ENCODE measurements at regions not wholly inside any gene's neighbourhood (a gene's known extent, or its start where the extent isn't known, plus 50 kb on each side); places are given as distances from the start of the nearest gene placed in this dataset.
"Not testable (repeated sequence)": the region's sequence is repeated elsewhere in the genome, so short reads cannot be mapped to it uniquely, and the experiment has no call there.

DNA sequence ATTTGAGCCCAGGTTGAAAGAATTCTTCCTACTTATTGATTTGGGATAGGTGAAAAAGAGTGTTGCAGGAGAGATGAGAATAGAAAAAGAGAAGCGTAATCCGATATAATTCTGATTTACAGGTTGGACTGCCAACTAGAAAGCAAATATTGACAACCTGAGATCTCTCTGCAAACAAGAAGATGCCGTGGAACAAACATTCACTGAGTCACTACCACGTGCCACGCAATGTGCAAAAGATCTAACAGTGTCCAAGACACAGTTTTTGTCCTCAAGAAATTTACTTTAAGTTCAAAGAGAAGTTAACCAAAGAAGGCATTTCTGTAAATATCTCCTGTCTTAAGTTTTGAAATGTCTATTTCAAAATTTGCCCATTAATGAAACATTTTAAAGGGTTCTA, 578.0 kb upstream of the ARID1B start:
- no peak for DNase-seq (ENCODE audit: low read depth in 2 of 3, low spot score in 1 of 3)

DNA sequence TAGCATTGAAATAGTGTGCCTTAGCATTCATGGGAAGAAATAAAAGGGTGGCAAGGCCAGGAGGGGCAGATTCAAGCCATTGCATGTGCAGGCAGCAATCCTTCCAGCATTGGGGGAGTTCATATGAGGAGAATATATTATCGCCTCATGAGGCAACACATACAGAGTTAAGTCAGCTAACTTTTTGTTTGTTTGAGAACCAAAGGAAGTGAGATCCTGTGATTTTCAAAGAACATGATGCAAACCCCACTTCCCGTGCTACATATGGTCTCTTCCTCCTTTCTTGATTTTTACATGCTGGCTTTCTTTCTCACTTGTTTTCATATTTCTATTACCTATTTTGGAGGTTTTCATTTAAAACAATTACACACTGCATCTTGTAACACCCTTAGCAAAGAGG, 579.7 kb upstream of the ARID1B start:
- DNase-seq (ENCODE audit: low read depth in 2 of 3, low spot score in 1 of 3): no peak

DNA sequence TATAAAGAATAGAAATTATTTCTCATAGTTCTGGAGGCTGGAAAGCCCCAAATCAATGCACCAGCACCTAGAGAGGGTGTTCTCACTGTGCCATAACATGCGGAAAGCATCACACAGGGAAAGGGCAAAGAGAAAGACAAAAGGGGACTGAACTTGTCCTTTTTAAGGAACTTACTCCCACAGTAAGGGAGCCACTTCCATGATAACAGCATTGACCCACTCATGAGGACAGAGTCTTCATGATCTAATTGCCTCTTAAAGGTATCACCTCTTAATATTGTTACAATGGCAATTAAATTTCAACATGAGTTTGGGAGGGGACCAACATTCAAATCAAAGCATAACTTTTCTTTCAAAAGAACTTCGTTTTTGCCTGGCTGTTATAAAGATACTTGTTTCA, 582.2 kb upstream of the ARID1B start:
- no peak for DNase-seq (ENCODE audit: low read depth in 2 of 3, low spot score in 1 of 3)

DNA sequence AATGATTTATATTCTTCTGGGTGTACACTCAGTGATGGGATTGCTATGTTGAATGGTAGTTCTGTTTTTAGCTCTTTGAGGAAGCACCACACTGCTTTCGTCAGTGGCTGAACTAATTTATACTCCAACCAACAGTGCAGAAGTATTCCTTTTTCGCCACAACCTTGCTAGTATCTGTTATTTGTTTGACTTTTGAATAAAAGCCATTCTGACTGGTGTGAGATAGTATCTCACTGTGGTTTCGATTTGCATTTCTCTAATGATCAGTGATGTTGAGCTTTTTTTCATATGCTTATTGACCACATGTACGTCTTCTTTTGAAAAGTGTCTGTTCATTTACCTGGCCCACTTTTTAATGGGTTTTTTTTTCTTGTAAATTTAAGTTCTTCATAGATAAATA, 583.8 kb upstream of the ARID1B start:
- no peak for DNase-seq (ENCODE audit: low read depth in 2 of 3, low spot score in 1 of 3)

DNA sequence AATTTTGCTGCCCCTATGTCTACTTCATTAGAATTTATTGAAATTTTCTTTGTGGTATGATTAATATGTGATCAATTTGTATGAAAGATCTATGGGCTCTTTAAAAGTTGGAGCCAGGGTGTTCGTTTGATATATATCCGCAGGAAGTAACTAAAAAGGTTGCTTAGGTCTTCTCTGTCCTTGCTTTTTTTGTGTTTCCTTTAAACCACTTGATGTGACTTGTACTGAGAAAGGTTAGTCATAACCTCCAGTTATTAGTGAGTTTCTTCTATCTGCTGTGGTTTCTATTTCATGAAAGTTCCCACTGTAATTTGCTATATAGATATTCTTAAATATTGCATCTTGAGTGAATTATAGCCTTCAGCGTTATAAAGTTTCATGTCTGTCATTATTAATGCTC, 585.3 kb upstream of the ARID1B start:
- DNase-seq (ENCODE audit: low read depth in 2 of 3, low spot score in 1 of 3): no peak

DNA sequence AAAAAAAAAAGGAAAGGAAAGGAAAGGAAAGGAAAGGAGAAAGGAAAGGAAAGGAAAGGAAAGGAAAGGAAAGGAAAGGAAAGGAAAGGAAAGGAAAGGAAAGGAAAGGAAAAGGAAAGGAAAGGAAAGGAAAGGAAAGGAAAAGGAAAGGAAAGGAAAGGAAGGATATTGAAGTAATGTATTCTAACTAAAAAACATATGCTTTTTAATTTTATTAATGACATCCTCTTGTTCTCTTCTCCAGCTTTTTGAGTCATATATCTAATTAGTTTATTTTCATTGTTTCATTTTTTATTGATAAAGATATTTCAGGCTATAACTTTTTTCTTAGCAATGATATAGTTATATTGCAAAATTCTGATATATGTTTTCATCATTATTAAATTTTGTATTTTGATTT, 585.8 kb upstream of the ARID1B start:
- not testable (repeated sequence) for DNase-seq (ENCODE audit: low read depth in 2 of 3, low spot score in 1 of 3)

DNA sequence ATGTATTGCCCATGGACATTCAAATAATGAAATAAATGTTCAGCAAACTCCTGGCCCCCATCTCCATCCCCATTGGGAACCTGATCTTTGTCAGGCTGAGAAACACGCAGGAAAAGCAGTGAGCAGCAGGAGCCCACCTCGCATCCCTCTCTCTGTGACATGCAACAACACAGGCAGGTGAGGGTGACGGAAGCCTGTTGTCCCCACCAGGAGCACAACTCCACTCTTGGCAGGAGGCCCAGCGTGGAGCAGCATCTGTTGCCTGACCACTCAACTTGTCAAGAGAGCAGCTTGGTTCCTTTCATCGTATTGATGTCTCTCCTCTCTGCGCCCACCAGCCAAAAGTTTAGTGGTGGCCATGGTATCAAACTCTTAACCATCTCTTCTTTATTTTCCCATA, 586.9 kb upstream of the ARID1B start:
- no peak for DNase-seq (ENCODE audit: low read depth in 2 of 3, low spot score in 1 of 3)

DNA sequence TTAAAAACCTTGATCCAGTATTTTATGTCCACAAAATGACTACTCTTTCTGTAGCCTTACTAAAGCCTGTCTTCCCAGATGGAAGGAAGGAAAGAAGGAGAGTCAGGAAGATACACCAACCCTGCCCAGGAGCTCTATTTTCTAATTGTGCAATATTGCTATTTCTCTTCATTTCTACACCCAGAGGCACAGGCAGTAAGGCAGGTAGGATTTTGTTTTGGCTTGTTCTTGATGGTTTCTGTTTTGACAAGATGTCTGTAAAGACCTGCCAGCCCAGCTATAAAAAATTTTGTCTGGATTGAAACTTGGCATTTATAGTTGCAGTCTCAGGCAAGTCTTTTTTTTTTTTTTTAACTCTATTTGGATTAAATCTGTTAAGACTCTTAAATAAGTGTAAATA, 587.5 kb upstream of the ARID1B start:
- DNase-seq (ENCODE audit: low read depth in 2 of 3, low spot score in 1 of 3): no peak

DNA sequence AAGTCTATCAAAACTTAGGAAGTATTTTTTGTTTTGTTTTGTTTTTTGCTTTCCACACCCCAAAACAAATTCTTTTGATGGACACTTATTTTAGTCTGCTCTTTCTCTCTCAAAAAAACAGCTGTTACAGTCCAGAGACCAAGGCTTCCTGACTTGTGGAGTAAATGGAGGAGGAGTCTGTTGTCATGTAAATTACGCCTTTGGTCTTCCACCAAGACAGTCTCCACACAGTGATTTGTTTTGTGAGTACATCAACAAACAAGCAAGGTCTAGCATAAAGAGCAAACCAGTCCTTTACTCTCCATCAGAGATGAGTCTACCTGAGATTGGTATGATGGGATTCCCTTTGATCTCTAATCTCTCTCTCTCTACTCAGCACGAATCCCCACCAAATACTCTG, 588.0 kb upstream of the ARID1B start:
- DNase-seq (ENCODE audit: low read depth in 2 of 3, low spot score in 1 of 3): no peak

DNA sequence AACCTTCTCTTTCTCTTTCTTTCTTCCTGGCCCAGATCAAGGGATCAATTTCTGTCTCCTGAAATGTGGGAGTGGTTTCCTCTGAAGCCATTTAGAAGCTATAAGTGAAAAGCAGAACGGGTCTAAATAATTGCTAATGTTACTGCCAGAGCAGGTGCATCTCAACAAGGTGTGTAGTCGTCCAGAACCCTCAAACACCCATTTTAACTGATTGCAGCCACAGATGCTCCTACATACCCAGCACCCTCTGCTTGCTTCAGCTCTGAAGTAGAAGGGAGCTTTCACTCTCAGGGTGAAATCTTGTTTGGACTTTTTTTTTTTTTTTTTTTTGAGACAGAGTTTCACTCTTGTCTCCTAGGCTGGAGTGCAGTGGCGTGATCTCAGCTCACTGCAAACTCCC, 592.1 kb upstream of the ARID1B start:
- no peak for DNase-seq (ENCODE audit: low read depth in 2 of 3, low spot score in 1 of 3)

DNA sequence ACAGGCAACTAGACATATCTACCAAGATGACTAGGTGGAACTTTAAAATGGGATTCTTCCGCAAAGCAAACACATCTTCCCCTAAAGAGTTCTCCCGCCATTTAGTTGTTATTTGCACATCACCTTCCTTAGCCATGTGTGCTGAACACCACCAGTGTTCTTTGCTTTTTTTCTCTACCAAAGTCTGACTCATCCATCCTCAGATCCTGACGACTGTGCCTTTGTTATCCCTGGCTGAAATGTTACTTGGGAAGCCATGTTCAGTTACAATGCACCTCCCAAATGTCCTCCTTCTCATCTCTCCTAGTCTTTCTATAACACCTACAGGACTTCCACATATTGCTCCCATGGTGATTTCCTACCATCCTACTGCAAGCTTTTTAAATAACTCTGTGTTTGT, 593.5 kb upstream of the ARID1B start:
- DNase-seq (ENCODE audit: low read depth in 2 of 3, low spot score in 1 of 3): no peak

DNA sequence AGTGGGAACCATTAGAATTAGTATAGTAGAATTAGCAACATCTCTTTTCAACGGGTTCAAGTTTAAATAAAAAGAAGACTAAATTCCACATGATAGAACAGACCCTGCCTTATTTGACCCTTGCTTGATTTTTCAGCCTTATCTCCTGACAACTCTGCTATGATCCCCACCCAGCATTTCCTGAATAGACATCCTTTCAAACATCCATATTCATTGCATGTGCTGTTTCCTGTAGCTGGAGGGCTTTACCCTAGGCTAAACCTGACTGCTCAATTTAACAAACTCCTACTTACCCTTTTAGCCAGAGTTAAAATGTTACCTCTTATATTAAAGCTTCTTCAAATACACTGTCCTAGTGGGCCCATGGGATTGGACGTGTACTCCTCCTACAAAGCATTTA, 594.8 kb upstream of the ARID1B start:
- DNase-seq (ENCODE audit: low read depth in 2 of 3, low spot score in 1 of 3): no peak

DNA sequence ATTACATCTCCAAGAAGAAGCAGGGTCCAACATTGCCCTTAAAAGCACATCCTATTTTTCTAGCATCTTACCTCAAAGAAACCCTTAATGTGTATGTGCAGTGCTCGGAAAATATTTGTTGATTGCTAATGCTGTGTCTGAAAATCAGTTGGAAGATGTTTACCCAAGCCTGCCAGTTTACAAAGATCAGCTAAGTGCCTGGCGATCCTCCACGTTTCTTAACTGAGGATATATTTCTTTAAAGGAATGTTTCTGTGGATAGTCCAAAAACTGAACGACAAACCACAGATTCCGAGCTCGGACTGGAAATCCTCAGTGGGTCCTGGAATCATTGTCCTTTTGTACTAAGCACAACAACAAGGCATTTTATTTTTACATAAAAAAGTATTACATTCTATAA, 595.7 kb upstream of the ARID1B start:
- no peak for DNase-seq (ENCODE audit: low read depth in 2 of 3, low spot score in 1 of 3)

DNA sequence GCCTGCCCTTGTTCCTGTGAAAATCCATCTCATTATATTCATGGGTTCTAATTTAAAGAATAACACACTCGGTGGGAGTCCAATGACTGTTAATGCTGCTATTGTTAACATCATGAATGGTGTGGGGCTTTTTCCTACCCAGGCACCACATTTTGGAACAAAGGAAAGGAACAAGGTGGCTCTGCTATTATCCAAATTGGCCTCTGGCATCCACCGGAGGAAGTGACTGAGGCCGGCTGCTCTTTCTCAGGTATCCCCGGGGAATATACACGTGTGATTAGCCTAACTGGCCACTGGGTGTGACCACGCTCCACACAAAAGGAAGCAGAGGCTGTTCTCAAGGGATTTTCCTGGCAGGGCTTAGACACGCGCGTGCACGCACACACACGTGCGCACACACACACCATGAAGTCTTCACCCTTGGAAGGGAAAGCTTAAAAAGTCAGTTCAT, 601.2 kb upstream of the ARID1B start:
- no peak for DNase-seq (ENCODE audit: low read depth in 2 of 3, low spot score in 1 of 3)

DNA sequence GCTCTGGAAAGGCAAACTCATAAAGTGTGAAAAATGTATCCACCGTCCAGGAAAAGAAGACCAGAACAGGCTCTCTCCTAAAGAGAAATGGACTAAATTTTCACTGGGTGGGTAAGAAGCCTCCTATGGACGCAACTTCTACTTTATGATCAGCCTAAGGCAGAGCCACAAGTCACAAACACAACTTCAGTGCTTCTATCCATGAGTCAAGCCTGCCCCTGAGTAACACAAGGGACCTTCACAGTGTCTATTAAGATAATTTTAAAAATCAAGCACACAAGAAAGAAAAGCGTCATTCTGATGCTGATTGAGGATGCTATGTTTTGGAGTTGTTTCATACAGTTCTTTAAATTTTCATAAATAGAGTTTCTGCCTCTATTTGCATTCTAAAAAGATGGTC, 601.7 kb upstream of the ARID1B start:
- DNase-seq (ENCODE audit: low read depth in 2 of 3, low spot score in 1 of 3): no peak

DNA sequence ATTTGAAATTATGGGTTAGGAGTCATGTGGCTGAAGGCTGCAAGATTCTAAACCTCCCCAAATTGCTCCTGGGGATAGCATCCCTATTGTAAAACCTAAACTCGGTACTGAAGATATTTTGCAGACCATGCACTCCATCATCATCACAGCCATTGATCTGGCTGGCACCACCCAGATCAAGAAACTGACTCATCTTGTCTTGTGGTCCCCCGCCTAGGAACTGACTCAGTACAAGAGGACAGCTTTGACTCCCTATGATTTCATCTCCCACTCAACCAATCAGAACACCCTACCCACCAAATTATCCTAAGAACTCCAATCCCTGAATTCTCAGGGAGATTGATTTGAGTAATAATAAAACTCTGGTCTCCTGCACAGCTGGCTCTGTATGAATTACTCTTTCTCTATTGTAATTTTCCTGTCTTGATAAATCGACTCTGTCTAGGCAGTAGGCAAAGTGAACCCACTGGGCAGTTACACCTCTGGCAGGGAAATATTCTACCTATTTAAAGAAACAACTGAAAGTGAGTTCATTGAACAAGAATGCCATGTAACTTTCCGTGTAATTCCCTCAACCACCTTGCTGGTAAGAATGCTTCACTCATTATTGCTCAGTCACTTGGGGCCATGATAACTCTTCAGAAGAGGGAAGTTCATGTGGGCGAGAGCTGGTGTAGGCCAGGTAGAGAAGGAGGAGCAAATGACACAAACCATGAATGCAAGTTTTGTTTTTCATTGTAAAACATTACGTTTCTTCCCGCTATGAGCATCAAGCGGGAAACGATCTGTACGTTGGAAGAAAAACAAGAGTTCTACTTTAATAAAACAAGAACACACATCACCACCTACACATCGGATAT, 602.9 kb upstream of the ARID1B start:
- peak; percentile 14 to 39 (median 35) for DNase-seq (ENCODE audit: low read depth in 2 of 3, low spot score in 1 of 3)

DNA sequence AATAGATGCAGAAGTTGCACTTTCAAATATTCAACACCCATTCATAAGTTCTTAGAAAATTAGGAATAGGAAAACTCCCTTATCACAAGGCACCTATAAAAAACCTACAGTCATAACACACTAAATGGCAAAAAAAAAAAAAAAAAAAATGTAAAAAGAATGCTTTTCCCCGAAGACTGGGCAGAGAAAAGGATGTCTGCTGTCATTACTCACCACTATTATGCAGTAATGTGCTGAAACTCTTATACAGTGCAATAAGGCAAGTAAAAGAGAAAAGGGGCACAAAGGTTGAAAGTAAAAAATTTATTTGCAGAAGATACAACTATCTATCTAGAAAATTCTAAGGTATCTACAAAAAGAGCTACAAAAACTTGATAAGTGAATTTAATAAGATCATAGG, 607.8 kb upstream of the ARID1B start:
- DNase-seq (ENCODE audit: low read depth in 2 of 3, low spot score in 1 of 3): no peak

DNA sequence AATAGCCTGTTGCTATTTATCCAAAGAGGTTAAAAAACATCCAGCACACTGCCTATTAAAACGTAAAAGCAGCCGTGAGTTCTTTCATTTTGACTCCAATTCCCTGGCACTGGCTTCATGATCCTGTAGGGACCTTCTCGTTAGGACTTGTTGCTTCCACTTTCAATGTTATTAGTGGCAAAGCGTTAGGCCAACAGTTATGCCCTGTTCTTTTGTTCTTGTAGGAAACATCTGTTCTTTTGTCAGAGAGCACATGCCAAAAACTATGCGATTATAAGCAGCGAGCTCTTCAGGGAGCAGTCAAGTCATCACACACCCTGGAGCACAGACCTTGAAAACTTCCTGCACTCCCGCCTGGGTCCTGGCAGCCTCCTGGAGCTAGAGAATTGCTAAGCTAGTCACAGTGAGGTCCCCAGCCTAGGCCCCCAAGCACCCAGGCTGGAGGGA, 609.5 kb upstream of the ARID1B start:
- no peak for DNase-seq (ENCODE audit: low read depth in 2 of 3, low spot score in 1 of 3)

DNA sequence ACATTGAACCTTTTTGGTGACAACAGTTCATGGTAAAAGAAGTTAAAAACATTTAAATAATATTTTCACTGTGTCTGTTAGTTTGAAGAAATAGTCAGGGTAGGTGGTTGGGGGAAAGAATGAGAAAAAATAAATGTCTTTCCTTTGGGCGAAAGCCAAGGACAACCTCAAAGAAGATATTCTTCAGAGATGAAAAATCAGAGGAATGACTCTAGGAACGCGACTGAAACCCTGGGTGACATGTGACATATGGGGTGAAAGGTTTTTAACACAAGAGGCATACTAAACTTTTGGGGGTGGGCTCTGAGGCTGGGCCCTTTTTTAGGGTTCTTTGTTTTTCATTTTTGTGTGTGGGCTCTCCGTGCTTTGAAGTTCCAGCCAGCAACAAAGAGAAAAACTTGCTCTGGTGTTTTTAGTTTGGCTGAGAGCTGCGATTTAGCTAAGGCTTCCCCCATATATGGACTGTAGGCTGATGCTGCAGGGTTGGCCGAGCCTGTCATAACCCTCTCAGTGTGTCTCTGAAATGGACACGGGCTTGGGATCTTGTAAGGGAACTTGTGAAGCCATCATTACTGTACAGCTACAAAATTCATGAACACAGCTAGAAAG, 610.1 kb upstream of the ARID1B start:
- DNase-seq (ENCODE audit: low read depth in 2 of 3, low spot score in 1 of 3): no peak

DNA sequence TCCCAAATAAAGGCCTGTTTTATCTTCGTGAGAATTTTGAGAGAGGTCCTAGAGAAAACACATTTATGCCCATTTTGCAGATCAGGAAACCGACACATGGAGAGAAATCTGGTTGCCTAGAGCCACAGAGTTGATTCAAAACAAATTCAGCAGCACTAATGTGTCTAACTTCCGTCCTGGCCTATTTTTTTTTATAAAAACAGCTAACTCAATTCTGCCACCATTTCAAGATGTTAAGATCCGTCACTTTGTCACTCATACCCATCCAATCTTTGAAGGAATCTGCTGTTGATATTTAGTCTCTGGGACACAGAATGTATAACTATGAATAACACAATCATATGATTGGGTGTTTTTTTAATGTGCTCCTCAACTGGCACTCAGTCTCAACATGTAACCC, 611.1 kb upstream of the ARID1B start:
- DNase-seq (ENCODE audit: low read depth in 2 of 3, low spot score in 1 of 3): no peak

DNA sequence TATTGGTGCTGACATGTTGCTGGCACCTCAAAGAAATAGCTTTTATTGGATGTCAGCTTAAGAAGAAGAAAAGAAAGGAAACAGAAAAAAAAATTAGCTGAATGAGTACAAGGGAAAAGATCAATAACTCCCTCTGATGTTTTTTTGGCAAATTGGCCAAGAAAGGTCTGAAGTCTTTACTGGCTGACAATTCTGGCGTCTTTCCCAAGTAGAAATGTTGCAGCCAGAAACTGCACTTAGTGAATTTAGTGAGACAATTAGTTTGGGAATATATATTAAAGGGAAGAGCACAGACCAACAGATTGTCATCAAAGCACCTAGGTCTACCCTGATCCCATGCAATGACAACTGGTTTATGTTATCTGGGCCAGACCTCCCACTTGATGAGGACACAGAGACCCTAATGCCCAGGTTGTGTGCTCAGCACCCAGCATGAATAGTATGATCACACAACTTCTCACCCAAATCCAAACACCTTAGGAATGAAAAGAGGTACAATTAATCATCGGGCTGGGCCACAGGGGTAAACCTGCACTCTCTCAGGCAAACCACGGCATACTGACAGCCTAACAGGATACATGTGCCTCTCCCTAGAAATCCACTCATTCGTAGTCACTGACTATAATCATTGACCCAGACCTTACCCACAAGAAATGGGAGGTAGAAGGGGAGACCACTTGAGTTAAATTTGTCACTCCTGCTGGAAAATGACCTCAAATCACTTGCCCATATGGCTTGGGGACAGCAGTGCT, 612.3 kb upstream of the ARID1B start:
- no peak for DNase-seq (ENCODE audit: low read depth in 2 of 3, low spot score in 1 of 3)

DNA sequence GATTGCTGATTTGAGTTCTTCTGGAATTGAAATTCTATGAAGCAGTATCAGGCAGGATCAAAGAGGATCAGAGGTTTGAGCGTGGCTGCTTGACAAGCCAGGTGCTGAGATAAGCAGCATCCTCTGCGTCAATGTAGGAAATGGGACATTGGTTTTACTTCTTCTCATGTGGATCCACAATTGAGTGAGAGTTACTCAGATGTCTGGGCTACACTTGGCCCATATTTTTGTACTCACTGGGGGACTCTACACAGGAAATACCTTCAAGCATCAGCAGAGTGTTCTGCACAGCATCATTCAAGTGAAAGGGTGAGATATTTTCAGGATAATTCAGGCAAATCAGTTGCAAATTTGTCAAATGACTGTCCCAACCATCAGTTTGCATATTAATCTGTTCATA, 613.9 kb upstream of the ARID1B start:
- no peak for DNase-seq (ENCODE audit: low read depth in 2 of 3, low spot score in 1 of 3)

Measured in stimulated activated CD4-positive, alpha-beta T cell treated with anti-CD3 and anti-CD28 coated beads, Interleukin-12 subunit alpha, Interleukin-12 subunit beta, amount 100 ng/mL, for 48 hours (primary cell).